ENCODE measurements at regions not wholly inside any gene's neighbourhood (a gene's known extent, or its start where the extent isn't known, plus 50 kb on each side); places are given as distances from the start of the nearest gene placed in this dataset.

DNA sequence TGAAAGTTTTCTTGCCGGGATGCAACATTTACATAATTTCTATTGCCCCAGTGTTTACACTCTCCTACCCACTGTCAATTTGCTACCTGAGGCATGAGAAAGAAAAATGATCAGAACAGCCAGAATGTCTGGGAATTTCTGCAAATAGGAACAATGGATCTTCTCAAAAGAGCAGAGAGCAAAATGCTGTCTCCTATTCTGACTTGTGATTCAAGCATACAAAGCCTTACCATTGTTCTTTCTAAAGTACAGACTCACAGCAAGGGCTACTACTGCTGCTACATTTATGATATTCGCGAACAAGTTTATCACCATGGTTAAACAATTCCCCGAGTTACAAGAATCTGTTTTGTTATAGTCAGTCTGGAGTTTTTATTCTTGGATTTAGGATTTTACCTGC, 329.9 kb upstream of the CELF2 start:
- H3K4me3 ChIP-seq: no peak overlapping the region
- H3K27ac ChIP-seq: no peak overlapping the region
- intact Hi-C loops (cut with DNase I): no loop called here

DNA sequence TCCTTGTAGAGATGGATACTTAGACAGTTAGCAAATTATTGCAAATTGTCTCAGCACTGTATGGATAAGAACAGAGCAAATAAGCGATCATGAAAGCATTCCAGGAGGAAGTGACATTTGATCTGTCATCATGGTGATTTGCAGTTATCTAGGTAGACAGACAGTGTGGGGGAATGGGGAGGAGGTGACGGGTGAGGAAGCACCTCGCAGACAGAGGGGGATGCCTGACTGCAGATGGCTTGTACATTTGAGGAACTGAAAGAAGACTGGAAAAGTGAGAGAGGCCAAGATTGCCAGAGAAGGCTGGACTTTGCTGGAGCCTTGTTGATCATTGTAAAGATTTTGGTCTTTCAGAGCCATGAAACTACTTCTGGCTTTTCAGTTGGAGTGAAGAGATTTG, 318.2 kb upstream of the CELF2 start:
- TF ChIP-seq, protein P1, sequence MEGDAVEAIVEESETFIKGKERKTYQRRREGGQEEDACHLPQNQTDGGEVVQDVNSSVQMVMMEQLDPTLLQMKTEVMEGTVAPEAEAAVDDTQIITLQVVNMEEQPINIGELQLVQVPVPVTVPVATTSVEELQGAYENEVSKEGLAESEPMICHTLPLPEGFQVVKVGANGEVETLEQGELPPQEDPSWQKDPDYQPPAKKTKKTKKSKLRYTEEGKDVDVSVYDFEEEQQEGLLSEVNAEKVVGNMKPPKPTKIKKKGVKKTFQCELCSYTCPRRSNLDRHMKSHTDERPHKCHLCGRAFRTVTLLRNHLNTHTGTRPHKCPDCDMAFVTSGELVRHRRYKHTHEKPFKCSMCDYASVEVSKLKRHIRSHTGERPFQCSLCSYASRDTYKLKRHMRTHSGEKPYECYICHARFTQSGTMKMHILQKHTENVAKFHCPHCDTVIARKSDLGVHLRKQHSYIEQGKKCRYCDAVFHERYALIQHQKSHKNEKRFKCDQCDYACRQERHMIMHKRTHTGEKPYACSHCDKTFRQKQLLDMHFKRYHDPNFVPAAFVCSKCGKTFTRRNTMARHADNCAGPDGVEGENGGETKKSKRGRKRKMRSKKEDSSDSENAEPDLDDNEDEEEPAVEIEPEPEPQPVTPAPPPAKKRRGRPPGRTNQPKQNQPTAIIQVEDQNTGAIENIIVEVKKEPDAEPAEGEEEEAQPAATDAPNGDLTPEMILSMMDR (IDR thresholded peaks at IDR 0.05): no peak
- TF ChIP-seq POLR2A (IDR thresholded peaks at IDR 0.05): no peak
- Histone ChIP-seq H3K27me3 (no peaks in the 10 kb centered on the region), H3K9me3 (no peaks in the 10 kb centered on the region), H3K4me1 (no peaks in the 10 kb centered on the region), H3K27ac (no peak overlapping the region), H3K4me3 (no peak overlapping the region), H3K36me3 (no peaks in the 10 kb centered on the region)
- intact Hi-C loops (cut with DNase I): no loop called here
- no peak for DNase-seq
- WGBS, 2 donors: 20 to 38% methylated on average over 3 of the region's 3 CpGs

More for the DNA sequence above, 329.9 kb upstream of the CELF2 start:
- no peaks in the 10 kb centered on the region for H3K36me3 ChIP-seq
- no peaks in the 10 kb centered on the region for H3K4me1 ChIP-seq
- no peaks in the 10 kb centered on the region for H3K9me3 ChIP-seq
- DNase-seq: no peak
- 60 to 72% methylated on average over 4 of the region's 4 CpGs for WGBS, 2 donors
- TF ChIP-seq, protein P1 (IDR thresholded peaks at IDR 0.05): no peak
- no peak for TF ChIP-seq POLR2A (IDR thresholded peaks at IDR 0.05)
- H3K27me3 ChIP-seq: no peaks in the 10 kb centered on the region

- Histone ChIP-seq H3K27me3 (no peaks in the 10 kb centered on the region), H3K27ac (no peak overlapping the region), H3K9me3 (no peaks in the 10 kb centered on the region), H3K4me3 (no peak overlapping the region), H3K36me3 (no peaks in the 10 kb centered on the region), H3K4me1 (no peaks in the 10 kb centered on the region)
- no peak for DNase-seq
- TF ChIP-seq, protein P1 (IDR thresholded peaks at IDR 0.05): no peak
- no peak for TF ChIP-seq POLR2A (IDR thresholded peaks at IDR 0.05)
- intact Hi-C loops (cut with DNase I): no loop called here
- WGBS, 2 donors: 71 to 76% methylated on average over 5 of the region's 5 CpGs
Measured at GRCh38 chr10:10701084-10701611, 316.5 kb upstream of the CELF2 start.

- no peaks in the 10 kb centered on the region for H3K27me3 ChIP-seq
- 0 to 18% methylated on average over 1 of the region's 1 CpG for WGBS, 2 donors
Measured at GRCh38 chr10:10702211-10702610, 315.5 kb upstream of the CELF2 start.

GRCh38 chr10:10703382-10703781, 314.3 kb upstream of the CELF2 start:
- TF ChIP-seq, protein P1 (IDR thresholded peaks at IDR 0.05): no peak
- no peak for TF ChIP-seq POLR2A (IDR thresholded peaks at IDR 0.05)
- intact Hi-C loops (cut with DNase I): no loop called here
- WGBS, 2 donors: 80 to 81% methylated on average over 2 of the region's 2 CpGs
- Histone ChIP-seq H3K36me3 (no peaks in the 10 kb centered on the region), H3K4me1 (no peaks in the 10 kb centered on the region), H3K27ac (no peak overlapping the region), H3K9me3 (no peaks in the 10 kb centered on the region), H3K4me3 (no peak overlapping the region), H3K27me3 (no peaks in the 10 kb centered on the region)
- no peak for DNase-seq

More at GRCh38 chr10:10702211-10702610, 315.5 kb upstream of the CELF2 start:
- Histone ChIP-seq H3K27ac (no peak overlapping the region), H3K4me1 (no peaks in the 10 kb centered on the region), H3K9me3 (no peaks in the 10 kb centered on the region), H3K4me3 (no peak overlapping the region), H3K36me3 (no peaks in the 10 kb centered on the region)
- no peak for DNase-seq
- TF ChIP-seq, protein P1 (IDR thresholded peaks at IDR 0.05): no peak
- intact Hi-C loops (cut with DNase I): no loop called here

Measured in esophagus squamous epithelium (tissue), 5 donors.